ENCODE measurements at regions not wholly inside any gene's neighbourhood (a gene's known extent, or its start where the extent isn't known, plus 50 kb on each side); places are given as distances from the start of the nearest gene placed in this dataset.

GRCh38 chr12:118582863-118583262 lies 206.5 kb downstream of the SUDS3 start:
- TF ChIP-seq CTCF (IDR thresholded peaks at IDR 0.05), result no peak
- TF ChIP-seq POLR2AphosphoS5 (IDR thresholded peaks at IDR 0.05), result no peak
- no peak for TF ChIP-seq POLR2A (IDR thresholded peaks at IDR 0.05)
